Stimulated activated naive CD8-positive, alpha-beta T cell treated with anti-CD3 and anti-CD28 coated beads, Interleukin-15, amount 100 ng/mL, for 72 hours (primary cell): ENCODE measurements at regions not wholly inside any gene's neighbourhood (a gene's known extent, or its start where the extent isn't known, plus 50 kb on each side); places are given as distances from the start of the nearest gene placed in this dataset.

ENCODE experiments used
- ATAC-seq: fragments of 150-1000 bp; cut with Tn5 transposase; 2 replicates; pipeline ENCODE4 v1.10.0; 2021; ENCODE audit warnings: mild to moderate bottlenecking, moderate library complexity
- DNase-seq, 2 donors: peaks; one replicate each; pipeline ENCODE4 v3.0.0; 2021 to 2022
- H3K27ac Mint-ChIP-seq, 2 donors: one replicate each; pipeline ENCODE4 v1.8.0; 2022; ENCODE audit warnings: mild to moderate bottlenecking in 2 of 2, mixed read lengths in 2 of 2, moderate library complexity in 2 of 2
- H3K27me3 Mint-ChIP-seq: one replicate; pipeline ENCODE4 v1.8.0; 2022; ENCODE audit warnings: mixed read lengths
- H3K4me1 Mint-ChIP-seq: one replicate; pipeline ENCODE4 v1.8.0; 2022; ENCODE audit warnings: mild to moderate bottlenecking, mixed read lengths
- H3K4me3 Mint-ChIP-seq, 2 donors: one replicate each; pipeline ENCODE4 v1.8.0; 2022; ENCODE audit warnings: mild to moderate bottlenecking in 2 of 2, mixed read lengths in 2 of 2, moderate library complexity in 1 of 2
- H3K9me3 Mint-ChIP-seq, 2 donors: one replicate each; pipeline ENCODE4 v1.8.0; 2022; ENCODE audit warnings: mixed read lengths in 2 of 2

GRCh38 chr10:3480281-3480989 is 304.6 kb downstream of the KLF6 start:
- no peak for DNase-seq
- ATAC-seq, result no peak
- Mint-ChIP-seq H3K27ac (no peak overlapping the region), H3K4me3 (no peak overlapping the region), H3K27me3 (peaks cover 46% of the 10 kb centered on the region), H3K9me3 (no peaks in the 10 kb centered on the region), H3K4me1 (peaks cover 18% of the 10 kb centered on the region)

- no peak for DNase-seq
- Mint-ChIP-seq H3K27me3 (peaks cover 42% of the 10 kb centered on the region), H3K27ac (peak overlapping the region in 1 of 2 donors; percentile 57), H3K9me3 (no peaks in the 10 kb centered on the region), H3K4me3 (no peak overlapping the region), H3K4me1 (peaks cover 7% of the 10 kb centered on the region)
- ATAC-seq, result no peak
Measured at GRCh38 chr10:3478632-3479240, 306.2 kb upstream of the PITRM1 start.

GRCh38 chr10:3478153-3478552 is 305.6 kb upstream of the PITRM1 start:
- ATAC-seq (no peak), DNase-seq (no peak)
- H3K4me1 Mint-ChIP-seq, result peaks cover 12% of the 10 kb centered on the region
- H3K4me3 Mint-ChIP-seq, result no peak overlapping the region
- no peaks in the 10 kb centered on the region for H3K9me3 Mint-ChIP-seq
- H3K27ac Mint-ChIP-seq, result no peak overlapping the region
- peaks cover 42% of the 10 kb centered on the region for H3K27me3 Mint-ChIP-seq

GRCh38 chr10:3477683-3478082 is 305.1 kb upstream of the PITRM1 start:
- H3K27me3 Mint-ChIP-seq, result peaks cover 42% of the 10 kb centered on the region
- peak; percentile 35 for ATAC-seq
- no peaks in the 10 kb centered on the region for H3K9me3 Mint-ChIP-seq
- DNase-seq, result no peak
- H3K4me1 Mint-ChIP-seq, result peaks cover 16% of the 10 kb centered on the region
- H3K27ac Mint-ChIP-seq, result no peak overlapping the region
- no peak overlapping the region for H3K4me3 Mint-ChIP-seq

- H3K27me3 Mint-ChIP-seq, result peaks cover 36% of the 10 kb centered on the region
- no peak overlapping the region for H3K27ac Mint-ChIP-seq
- no peaks in the 10 kb centered on the region for H3K9me3 Mint-ChIP-seq
- ATAC-seq (no peak), DNase-seq (no peak)
- peaks cover 25% of the 10 kb centered on the region for H3K4me1 Mint-ChIP-seq
- H3K4me3 Mint-ChIP-seq, result no peak overlapping the region
Measured at GRCh38 chr10:3476640-3477448, 304.3 kb upstream of the PITRM1 start.

- Mint-ChIP-seq H3K27me3 (peaks cover 30% of the 10 kb centered on the region), H3K9me3 (no peaks in the 10 kb centered on the region), H3K4me3 (no peak overlapping the region), H3K4me1 (peaks cover 28% of the 10 kb centered on the region), H3K27ac (no peak overlapping the region)
- no peak for DNase-seq
- ATAC-seq, result no peak
Measured at GRCh38 chr10:3476186-3476585, 303.6 kb upstream of the PITRM1 start.

- no peak overlapping the region for H3K4me3 Mint-ChIP-seq
- no peak overlapping the region for H3K27ac Mint-ChIP-seq
- peaks cover 28% of the 10 kb centered on the region for H3K4me1 Mint-ChIP-seq
- peaks cover 30% of the 10 kb centered on the region for H3K27me3 Mint-ChIP-seq
- H3K9me3 Mint-ChIP-seq, result no peaks in the 10 kb centered on the region
- no peak for ATAC-seq
- no peak for DNase-seq
Measured at GRCh38 chr10:3475367-3475766, 302.8 kb upstream of the PITRM1 start.

GRCh38 chr10:3474266-3474665 is 301.7 kb upstream of the PITRM1 start:
- ATAC-seq (no peak), DNase-seq (no peak)
- H3K27me3 Mint-ChIP-seq, result peaks cover 24% of the 10 kb centered on the region
- peaks cover 28% of the 10 kb centered on the region for H3K4me1 Mint-ChIP-seq
- H3K4me3 Mint-ChIP-seq, result no peak overlapping the region
- H3K27ac Mint-ChIP-seq, result no peak overlapping the region
- no peaks in the 10 kb centered on the region for H3K9me3 Mint-ChIP-seq

- H3K27me3 Mint-ChIP-seq, result peaks cover 21% of the 10 kb centered on the region
- peaks cover 36% of the 10 kb centered on the region for H3K4me1 Mint-ChIP-seq
- no peak overlapping the region for H3K27ac Mint-ChIP-seq
- H3K9me3 Mint-ChIP-seq, result no peaks in the 10 kb centered on the region
- DNase-seq, result no peak
- no peak overlapping the region for H3K4me3 Mint-ChIP-seq
- ATAC-seq, result no peak
Measured at GRCh38 chr10:3473271-3473670, 300.7 kb upstream of the PITRM1 start.

- Mint-ChIP-seq H3K4me1 (peaks cover 38% of the 10 kb centered on the region), H3K4me3 (peak overlapping the region; percentile 50 to 64), H3K27ac (peak overlapping the region; percentile 68 to 83), H3K9me3 (no peaks in the 10 kb centered on the region), H3K27me3 (peaks cover 22% of the 10 kb centered on the region)
- DNase-seq (no peak), ATAC-seq (no peak)
Measured at GRCh38 chr10:3472287-3473051, 299.9 kb upstream of the PITRM1 start.

GRCh38 chr10:3471927-3472286 is 299.3 kb upstream of the PITRM1 start:
- H3K27ac Mint-ChIP-seq, result peak overlapping the region in 1 of 2 donors; percentile 83
- H3K4me3 Mint-ChIP-seq, result peak overlapping the region; percentile 50 to 64
- H3K4me1 Mint-ChIP-seq, result peaks cover 41% of the 10 kb centered on the region
- ATAC-seq, result no peak
- peaks cover 28% of the 10 kb centered on the region for H3K27me3 Mint-ChIP-seq
- no peaks in the 10 kb centered on the region for H3K9me3 Mint-ChIP-seq
- no peak for DNase-seq

GRCh38 chr10:3471472-3471871 is 298.9 kb upstream of the PITRM1 start:
- ATAC-seq, result no peak
- peaks cover 30% of the 10 kb centered on the region for H3K27me3 Mint-ChIP-seq
- H3K4me1 Mint-ChIP-seq, result peaks cover 41% of the 10 kb centered on the region
- H3K27ac Mint-ChIP-seq, result no peak overlapping the region
- H3K9me3 Mint-ChIP-seq, result no peaks in the 10 kb centered on the region
- DNase-seq, result no peak
- H3K4me3 Mint-ChIP-seq, result no peak overlapping the region

GRCh38 chr10:3470191-3470590 is 297.6 kb upstream of the PITRM1 start:
- H3K27me3 Mint-ChIP-seq, result peaks cover 18% of the 10 kb centered on the region
- H3K4me3 Mint-ChIP-seq, result no peak overlapping the region
- no peaks in the 10 kb centered on the region for H3K9me3 Mint-ChIP-seq
- no peak for ATAC-seq
- DNase-seq, result no peak
- no peak overlapping the region for H3K27ac Mint-ChIP-seq
- H3K4me1 Mint-ChIP-seq, result peaks cover 41% of the 10 kb centered on the region

- H3K27me3 Mint-ChIP-seq, result peaks cover 16% of the 10 kb centered on the region
- H3K4me1 Mint-ChIP-seq, result peaks cover 41% of the 10 kb centered on the region
- ATAC-seq (no peak), DNase-seq (no peak)
- no peak overlapping the region for H3K4me3 Mint-ChIP-seq
- no peaks in the 10 kb centered on the region for H3K9me3 Mint-ChIP-seq
- H3K27ac Mint-ChIP-seq, result no peak overlapping the region
Measured at GRCh38 chr10:3469639-3470020, 297.0 kb upstream of the PITRM1 start.

GRCh38 chr10:3468919-3469638 is 296.5 kb upstream of the PITRM1 start:
- ATAC-seq (no peak), DNase-seq (no peak)
- Mint-ChIP-seq H3K27ac (no peak overlapping the region), H3K4me1 (peaks cover 41% of the 10 kb centered on the region), H3K9me3 (no peaks in the 10 kb centered on the region), H3K4me3 (peak overlapping the region in 1 of 2 donors; percentile 9), H3K27me3 (peaks cover 10% of the 10 kb centered on the region)
